Neuron (in vitro differentiated cells): ENCODE measurements at regions not wholly inside any gene's neighbourhood (a gene's known extent, or its start where the extent isn't known, plus 50 kb on each side); places are given as distances from the start of the nearest gene placed in this dataset.

Source experiments
- H2AFZ ChIP-seq: one replicate; pipeline ENCODE4 v1.6.1; 2013; ENCODE audit warnings: low read depth, mild to moderate bottlenecking, inconsistent platforms, low read length, moderate library complexity
- H3K27me3 ChIP-seq: one replicate; pipeline ENCODE4 v1.6.1; 2013; ENCODE audit warnings: low read length; ENCODE audit not compliant: insufficient read depth
- H3K36me3 ChIP-seq: one replicate; pipeline ENCODE4 v1.6.1; 2013; ENCODE audit warnings: low read length; ENCODE audit not compliant: insufficient read depth
- H3K4me1 ChIP-seq: one replicate; pipeline ENCODE4 v1.6.1; 2013; ENCODE audit warnings: low read length; ENCODE audit not compliant: insufficient read depth
- H3K4me3 ChIP-seq: 2 replicates; pipeline ENCODE4 v1.5.1; 2013; ENCODE audit warnings: mild to moderate bottlenecking, low read length, moderate library complexity
- H3K9me3 ChIP-seq: one replicate; pipeline ENCODE4 v1.6.1; 2013; ENCODE audit warnings: low read length

DNA sequence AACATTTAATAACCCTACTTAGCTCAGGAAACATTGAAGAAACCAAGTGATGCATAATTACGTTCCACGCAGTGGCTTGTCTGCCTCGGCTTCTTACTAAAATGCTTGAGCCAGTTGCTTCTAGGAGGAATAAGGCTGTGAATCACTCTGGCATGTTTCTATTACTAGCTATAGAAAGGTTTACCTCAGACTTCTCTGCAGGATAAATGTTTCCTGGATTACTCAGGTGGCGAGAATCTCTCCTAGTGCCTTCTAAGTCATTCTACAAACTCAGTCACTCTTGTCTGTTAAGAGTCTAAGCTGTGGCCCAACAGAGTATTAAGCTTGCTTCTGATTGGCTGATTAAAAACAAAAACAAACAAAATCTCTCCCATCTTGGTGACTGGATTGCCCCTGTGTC is 92.0 kb upstream of the RALGPS2 start:
- Histone ChIP-seq H3K4me3 (no peak overlapping the region), H3K27me3 (no peaks in the 10 kb centered on the region), H2AFZ (no peak overlapping the region), H3K4me1 (no peaks in the 10 kb centered on the region), H3K36me3 (no peaks in the 10 kb centered on the region), H3K9me3 (no peaks in the 10 kb centered on the region)

DNA sequence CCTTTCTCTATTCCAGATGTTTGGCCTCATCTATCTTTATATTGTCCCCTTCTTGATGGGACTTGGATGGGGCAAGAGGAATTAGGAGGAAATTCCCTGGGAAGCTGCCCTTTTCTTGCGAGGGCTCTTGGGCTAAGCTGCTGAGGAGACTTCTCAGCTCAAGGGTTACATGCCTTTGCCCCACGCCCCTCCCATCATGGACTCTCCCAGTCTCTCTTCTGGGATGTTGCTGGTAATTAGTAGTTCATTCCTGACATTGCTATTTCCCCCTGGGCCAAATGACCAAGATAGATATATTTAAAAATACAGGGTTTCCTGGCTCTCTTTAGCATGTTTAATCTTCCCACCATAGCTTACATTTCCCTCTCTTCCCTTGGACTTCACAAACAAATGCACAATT is 90.6 kb upstream of the RALGPS2 start:
- H3K4me3 ChIP-seq = no peak overlapping the region
- no peak overlapping the region for H2AFZ ChIP-seq
- H3K27me3 ChIP-seq = no peaks in the 10 kb centered on the region
- no peaks in the 10 kb centered on the region for H3K4me1 ChIP-seq
- no peaks in the 10 kb centered on the region for H3K36me3 ChIP-seq
- H3K9me3 ChIP-seq = no peaks in the 10 kb centered on the region

DNA sequence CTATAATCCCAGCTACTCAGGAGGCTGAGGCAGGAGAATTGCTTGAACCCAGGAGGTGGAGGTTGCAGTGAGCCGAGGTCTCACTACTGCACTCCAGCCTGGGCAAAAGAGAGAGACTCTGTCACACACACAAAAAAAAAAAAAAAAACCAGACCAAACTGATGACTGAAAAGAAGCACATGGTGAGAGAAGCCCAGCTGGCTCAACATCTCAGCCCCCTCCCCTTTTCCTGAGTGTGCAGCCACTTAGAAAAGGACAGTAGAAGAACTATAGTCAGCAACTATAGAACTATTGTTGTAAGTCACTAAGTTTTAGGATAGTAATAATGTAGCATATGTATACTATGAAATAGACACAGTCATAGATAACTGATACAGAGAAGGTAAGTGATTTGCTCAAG is 87.2 kb upstream of the RALGPS2 start:
- Histone ChIP-seq H3K4me1 (no peaks in the 10 kb centered on the region), H3K9me3 (no peaks in the 10 kb centered on the region), H3K36me3 (no peaks in the 10 kb centered on the region), H2AFZ (no peak overlapping the region), H3K4me3 (no peak overlapping the region), H3K27me3 (no peaks in the 10 kb centered on the region)

DNA sequence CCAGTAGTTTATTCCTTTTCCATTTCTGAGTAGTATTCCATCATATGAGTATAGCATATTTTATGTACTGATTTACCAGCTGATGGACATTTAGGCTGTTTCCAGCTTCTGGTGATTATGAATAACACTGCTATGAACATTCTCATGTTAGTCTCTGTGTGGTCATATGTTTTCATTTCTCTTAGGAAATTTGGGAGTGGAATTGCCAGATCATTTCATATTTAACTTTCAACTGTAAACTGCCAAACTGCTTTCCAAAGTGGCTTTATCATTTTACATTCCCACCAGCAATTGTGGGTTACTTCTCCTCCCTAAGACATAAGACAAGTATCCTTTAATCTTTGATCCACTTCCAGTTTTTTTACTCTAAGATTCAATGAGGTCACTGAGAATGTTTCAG is 85.7 kb upstream of the RALGPS2 start:
- H3K4me1 ChIP-seq = peaks cover 8% of the 10 kb centered on the region
- no peaks in the 10 kb centered on the region for H3K9me3 ChIP-seq

DNA sequence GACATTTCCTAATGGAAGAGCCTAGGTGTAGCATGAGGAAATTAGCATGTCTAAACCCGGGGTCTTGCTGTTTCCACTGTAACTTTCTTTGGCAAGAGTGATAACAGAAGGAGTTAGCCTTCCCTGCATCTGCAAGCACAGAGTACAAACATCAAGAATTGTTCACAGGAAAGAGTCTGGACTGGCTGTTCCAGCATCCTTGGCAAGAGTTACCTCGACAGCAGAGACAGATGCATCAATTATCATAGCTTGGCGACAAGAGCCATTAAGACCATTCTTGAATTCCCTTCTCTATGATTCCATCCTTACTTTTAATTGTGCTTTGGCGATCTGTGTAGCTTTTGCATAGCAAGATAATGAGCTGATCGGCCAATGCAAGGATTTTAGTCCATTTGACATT is 82.8 kb upstream of the RALGPS2 start:
- H3K9me3 ChIP-seq = no peaks in the 10 kb centered on the region
- H3K27me3 ChIP-seq = no peaks in the 10 kb centered on the region
- H2AFZ ChIP-seq = no peak overlapping the region
- H3K36me3 ChIP-seq = no peaks in the 10 kb centered on the region
- no peak overlapping the region for H3K4me3 ChIP-seq
- H3K4me1 ChIP-seq = peaks cover 26% of the 10 kb centered on the region

More for the DNA sequence above, 85.7 kb upstream of the RALGPS2 start:
- no peaks in the 10 kb centered on the region for H3K36me3 ChIP-seq
- no peaks in the 10 kb centered on the region for H3K27me3 ChIP-seq
- no peak overlapping the region for H3K4me3 ChIP-seq
- H2AFZ ChIP-seq = no peak overlapping the region

DNA sequence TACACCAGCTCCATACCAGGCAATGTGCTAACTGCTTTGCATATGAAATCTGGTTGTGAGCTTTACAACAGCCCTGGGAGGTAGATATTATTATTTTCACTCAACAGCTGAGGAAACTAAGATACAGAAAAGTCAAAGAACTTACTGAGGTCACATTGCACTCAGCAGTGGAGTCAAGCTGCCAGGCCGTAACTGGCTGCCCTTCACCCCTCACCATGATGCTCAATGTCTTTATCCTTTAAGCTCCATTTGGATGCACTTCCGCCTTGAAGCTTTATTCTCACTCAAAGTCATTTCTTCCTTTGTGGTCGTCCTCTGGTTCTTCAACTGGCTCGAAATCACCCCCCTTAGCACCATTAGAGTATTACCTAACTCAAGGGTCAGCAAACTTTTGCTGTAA is 81.7 kb upstream of the RALGPS2 start:
- H2AFZ ChIP-seq = no peak overlapping the region
- peaks cover 26% of the 10 kb centered on the region for H3K4me1 ChIP-seq
- no peaks in the 10 kb centered on the region for H3K9me3 ChIP-seq
- H3K27me3 ChIP-seq = no peaks in the 10 kb centered on the region
- no peaks in the 10 kb centered on the region for H3K36me3 ChIP-seq
- no peak overlapping the region for H3K4me3 ChIP-seq

DNA sequence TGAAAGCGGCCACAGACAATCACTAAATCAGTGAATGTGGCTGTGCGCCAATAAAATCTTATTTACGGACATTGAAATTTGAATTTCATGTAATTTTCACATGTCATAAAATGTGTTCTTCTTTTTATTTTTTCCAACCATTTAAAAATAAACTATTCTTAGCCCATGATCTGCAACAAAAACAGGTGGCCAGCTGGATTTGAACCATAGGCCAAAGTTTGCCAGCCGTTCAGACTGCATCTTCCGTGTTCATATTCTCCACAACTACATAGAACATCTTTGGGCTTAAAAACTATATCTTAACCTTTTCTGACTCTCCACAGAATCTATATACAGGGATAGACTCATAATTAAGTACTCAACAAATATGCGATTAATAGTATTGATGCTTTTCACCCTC is 81.2 kb upstream of the RALGPS2 start:
- no peaks in the 10 kb centered on the region for H3K36me3 ChIP-seq
- peaks cover 26% of the 10 kb centered on the region for H3K4me1 ChIP-seq
- H2AFZ ChIP-seq = no peak overlapping the region
- no peaks in the 10 kb centered on the region for H3K27me3 ChIP-seq
- H3K4me3 ChIP-seq = no peak overlapping the region
- H3K9me3 ChIP-seq = no peaks in the 10 kb centered on the region

DNA sequence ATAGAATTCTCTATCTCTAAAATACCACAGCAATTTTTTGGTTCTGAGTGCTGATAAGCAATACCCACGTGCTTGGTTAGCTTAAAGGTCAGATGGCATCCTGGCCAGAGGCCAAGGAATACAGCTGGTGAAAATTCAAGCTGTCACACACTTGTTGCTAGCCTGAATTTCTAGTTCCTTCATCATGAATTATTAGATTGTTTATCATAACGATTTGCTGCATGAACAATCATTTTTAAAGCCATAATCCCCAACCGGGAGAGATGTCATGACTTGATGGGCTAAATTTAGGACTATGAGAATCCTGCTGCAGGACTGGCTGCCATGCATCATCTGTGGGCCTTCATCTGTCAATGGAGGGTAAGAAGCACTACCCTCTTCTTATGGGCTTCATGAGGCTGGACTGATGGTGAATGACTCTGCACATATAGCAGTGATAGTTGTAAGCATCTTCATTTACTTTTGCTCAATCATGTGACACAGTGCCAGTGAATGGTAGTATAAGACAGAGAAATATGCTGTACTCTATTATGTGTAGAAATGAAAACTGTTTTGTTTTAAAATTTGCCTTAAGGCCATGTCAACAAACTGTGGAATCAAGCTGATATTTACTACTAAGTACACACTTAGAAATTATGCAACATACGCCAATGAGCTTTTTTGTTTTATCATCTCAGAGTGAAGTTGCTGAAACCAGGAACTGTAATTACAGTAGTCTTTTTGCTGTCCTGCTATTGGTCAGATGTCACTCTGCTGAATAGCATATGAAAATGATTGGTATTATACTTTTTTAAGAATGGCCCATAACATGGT is 80.5 kb upstream of the RALGPS2 start:
- Histone ChIP-seq H3K36me3 (no peaks in the 10 kb centered on the region), H3K4me3 (peak overlapping the region; percentile 43), H2AFZ (peak overlapping the region; percentile 35), H3K4me1 (peaks cover 27% of the 10 kb centered on the region), H3K9me3 (no peaks in the 10 kb centered on the region), H3K27me3 (no peaks in the 10 kb centered on the region)

DNA sequence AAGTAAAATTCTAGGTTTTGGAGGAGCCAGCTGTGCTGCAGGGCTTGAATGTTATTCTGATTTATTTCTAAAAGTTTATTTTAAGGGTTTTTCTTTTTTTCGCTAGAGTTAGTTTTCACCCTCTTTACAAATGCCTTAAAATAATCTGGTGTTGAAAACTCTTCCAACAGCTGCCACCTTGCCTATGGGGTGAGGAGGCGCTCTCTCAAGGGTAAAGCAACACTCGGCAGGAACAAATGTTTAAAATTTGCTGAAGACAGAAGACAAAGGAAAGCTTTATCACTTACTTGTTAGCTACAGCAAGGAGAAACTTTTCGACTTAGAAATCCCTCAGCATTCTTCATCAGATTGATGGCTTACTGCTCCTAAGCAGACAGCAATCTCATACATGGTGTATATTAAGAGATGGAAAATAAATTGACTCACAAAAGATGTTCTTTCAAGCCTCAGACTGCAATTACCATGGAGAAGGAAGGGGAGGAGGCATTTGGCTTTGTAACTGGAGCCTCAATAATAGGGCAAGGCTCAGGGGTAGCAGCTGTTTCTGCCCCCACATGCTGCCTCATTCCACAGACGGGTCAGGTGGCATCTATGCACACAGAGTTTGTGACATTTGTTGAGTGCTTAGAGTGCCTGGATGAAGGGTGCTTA is 79.8 kb upstream of the RALGPS2 start:
- H3K27me3 ChIP-seq = no peaks in the 10 kb centered on the region
- H3K4me1 ChIP-seq = peaks cover 31% of the 10 kb centered on the region
- H2AFZ ChIP-seq = peak overlapping the region; percentile 35
- H3K36me3 ChIP-seq = no peaks in the 10 kb centered on the region
- peak overlapping the region; percentile 43 for H3K4me3 ChIP-seq
- no peaks in the 10 kb centered on the region for H3K9me3 ChIP-seq

DNA sequence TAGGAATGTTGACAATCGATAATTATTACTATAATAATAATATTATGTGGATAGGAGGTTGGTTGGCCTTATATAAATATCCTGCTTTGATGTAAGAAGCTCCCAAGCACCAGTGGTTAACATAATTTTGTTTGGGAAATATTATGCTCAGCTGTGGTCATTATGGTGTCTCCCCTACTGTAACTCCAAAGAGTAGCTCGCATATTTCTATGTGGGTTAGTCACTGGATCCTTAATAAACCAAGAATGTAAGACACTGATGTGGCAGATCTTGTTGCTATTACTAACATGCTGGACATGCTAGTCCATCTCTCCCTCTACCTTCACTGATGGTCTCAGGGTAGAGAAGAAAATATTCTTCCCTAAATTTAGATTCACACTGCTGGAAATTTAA is 79.2 kb upstream of the RALGPS2 start:
- H3K4me3 ChIP-seq = no peak overlapping the region
- H3K4me1 ChIP-seq = peaks cover 35% of the 10 kb centered on the region
- no peaks in the 10 kb centered on the region for H3K27me3 ChIP-seq
- no peaks in the 10 kb centered on the region for H3K36me3 ChIP-seq
- H2AFZ ChIP-seq = no peak overlapping the region
- no peaks in the 10 kb centered on the region for H3K9me3 ChIP-seq

DNA sequence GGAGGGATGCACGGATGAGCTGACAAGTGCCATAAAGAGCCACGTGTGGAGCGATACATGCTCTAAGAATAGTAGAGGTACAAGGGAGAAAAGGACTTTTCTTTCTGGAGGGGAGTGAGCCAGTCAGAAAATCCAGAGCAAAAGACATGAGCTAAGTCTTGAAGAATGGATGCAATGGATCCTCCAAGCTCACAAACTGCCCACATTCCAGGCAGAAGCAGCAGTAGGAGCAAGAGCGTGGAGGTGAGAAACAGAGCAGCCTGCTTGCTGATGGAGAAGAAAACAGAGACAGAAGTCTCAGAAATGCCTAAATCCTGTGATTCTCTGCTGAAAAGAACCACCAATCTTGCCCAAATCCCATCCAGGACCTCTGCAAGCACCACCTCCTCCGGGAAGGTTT is 78.2 kb upstream of the RALGPS2 start:
- Histone ChIP-seq H3K36me3 (no peaks in the 10 kb centered on the region), H2AFZ (no peak overlapping the region), H3K4me3 (no peak overlapping the region), H3K4me1 (peaks cover 45% of the 10 kb centered on the region), H3K27me3 (no peaks in the 10 kb centered on the region), H3K9me3 (no peaks in the 10 kb centered on the region)

DNA sequence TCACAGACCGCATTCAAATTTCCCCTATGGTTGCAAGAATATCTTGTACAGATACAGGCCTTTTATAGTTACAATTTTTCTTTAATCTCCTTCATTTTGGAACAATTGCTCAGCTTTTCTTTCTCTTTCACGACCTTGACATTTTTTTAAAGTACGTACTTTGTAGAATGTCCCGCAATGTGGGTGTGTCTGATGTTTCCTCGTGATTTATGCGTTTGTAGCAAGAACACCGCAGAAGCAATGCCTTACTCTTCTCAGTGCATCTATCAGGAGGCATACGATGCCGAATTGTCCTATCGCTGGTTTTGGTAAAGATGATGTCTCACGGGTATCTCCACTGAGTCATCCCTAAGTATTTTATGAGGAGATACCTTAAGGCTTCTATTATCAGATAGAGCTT is 76.9 kb upstream of the RALGPS2 start:
- H3K4me3 ChIP-seq = no peak overlapping the region
- H3K4me1 ChIP-seq = peaks cover 58% of the 10 kb centered on the region
- H3K36me3 ChIP-seq = no peaks in the 10 kb centered on the region
- no peaks in the 10 kb centered on the region for H3K27me3 ChIP-seq
- no peaks in the 10 kb centered on the region for H3K9me3 ChIP-seq
- no peak overlapping the region for H2AFZ ChIP-seq

DNA sequence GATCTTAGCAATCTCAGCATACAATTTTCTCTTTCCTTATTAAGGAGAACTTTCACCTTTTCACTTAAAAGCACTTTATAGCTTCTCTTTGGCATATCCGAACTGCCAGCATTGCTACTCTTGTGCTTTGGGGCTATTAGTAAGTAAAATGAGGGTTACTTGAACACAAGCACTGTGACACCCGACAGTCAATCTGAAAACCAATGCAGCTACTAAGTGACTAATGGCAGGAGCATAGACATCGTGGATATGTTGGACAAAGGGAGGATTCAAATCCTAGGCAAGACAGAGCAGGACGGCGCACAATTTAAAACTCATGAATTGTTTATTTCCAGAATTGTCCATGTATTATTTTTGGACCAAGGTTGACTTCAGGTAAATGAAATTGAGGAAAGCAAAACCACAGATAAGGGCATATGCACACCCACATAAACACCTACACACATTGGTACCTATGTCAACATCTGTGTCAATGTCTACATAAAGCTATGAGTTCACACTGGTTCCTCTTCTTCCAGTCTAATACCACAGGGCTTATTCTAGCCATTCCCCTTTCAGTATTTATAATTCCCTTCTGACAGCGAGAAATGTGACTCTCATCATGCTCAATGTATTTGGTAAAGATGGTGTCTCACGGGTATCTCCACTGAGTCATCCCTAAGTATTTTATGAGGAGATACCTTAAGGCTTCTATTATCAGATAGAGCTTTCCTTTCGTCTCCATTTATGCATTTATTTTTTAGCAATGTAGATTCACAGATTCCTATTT is 75.3 kb upstream of the RALGPS2 start:
- Histone ChIP-seq H3K4me1 (peaks cover 45% of the 10 kb centered on the region), H3K27me3 (no peaks in the 10 kb centered on the region), H3K36me3 (no peaks in the 10 kb centered on the region), H3K9me3 (no peaks in the 10 kb centered on the region), H3K4me3 (no peak overlapping the region), H2AFZ (no peak overlapping the region)
